ENCODE measurements at regions not wholly inside any gene's neighbourhood (a gene's known extent, or its start where the extent isn't known, plus 50 kb on each side); places are given as distances from the start of the nearest gene placed in this dataset.

DNA sequence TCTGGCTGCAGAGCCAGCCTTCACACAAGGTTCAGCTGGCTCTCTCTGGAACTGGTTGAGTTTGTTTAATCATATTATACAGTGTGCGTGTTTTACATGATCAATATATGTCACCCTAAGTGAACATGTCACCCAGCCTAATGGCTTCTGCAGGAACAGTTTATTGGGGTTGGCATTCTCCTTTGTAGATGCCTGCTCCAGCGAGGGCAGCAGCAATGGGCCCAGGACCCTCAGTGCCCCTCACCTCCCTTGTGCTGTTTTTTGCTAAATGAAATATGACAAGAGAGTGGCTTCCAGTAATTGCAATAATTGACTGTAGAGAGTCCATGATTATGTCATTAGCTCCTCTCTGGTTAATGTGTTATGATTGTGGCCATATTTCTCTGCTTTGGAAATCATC is 387.2 kb downstream of the TMEM114 start:
- Histone ChIP-seq H3K36me3 (ENCODE audit: control insufficient read depth in 2 of 2, extremely low read depth in 1 of 2, insufficient read depth in 2 of 2, low read length in 2 of 2) (no peaks in the 10 kb centered on the region), H3K4me1 (ENCODE audit: control insufficient read depth, extremely low read depth, insufficient read depth, low read length) (no peaks in the 10 kb centered on the region), H3K9me1 (ENCODE audit: control insufficient read depth, extremely low read depth, insufficient read depth, low read length) (no peaks in the 10 kb centered on the region), H2AFZ (ENCODE audit: control insufficient read depth, low read length) (no peak overlapping the region), H3K27me3 (ENCODE audit: control insufficient read depth, extremely low read depth, insufficient read depth, low read length) (no peaks in the 10 kb centered on the region), H4K20me1 (ENCODE audit: control insufficient read depth, extremely low read depth, insufficient read depth, low read length) (no peaks in the 10 kb centered on the region), H3K79me2 (ENCODE audit: control insufficient read depth, insufficient read depth, low read length) (no peaks in the 10 kb centered on the region), H3K9me3 (ENCODE audit: control insufficient read depth, low read depth, low read length) (no peaks in the 10 kb centered on the region), H3K9ac (ENCODE audit: control insufficient read depth, extremely low read depth, insufficient read depth, low read length) (no peak overlapping the region), H3K4me2 (ENCODE audit: control insufficient read depth, extremely low read depth, insufficient read depth, low read depth, low read length) (no peak overlapping the region), H3K27ac (ENCODE audit: control insufficient read depth, insufficient read depth, low read length) (no peak overlapping the region), H3K4me3 (ENCODE audit: control insufficient read depth in 2 of 3, extremely low read depth in 1 of 3, insufficient read depth in 2 of 3, low read depth in 1 of 3, low read length in 3 of 3) (no peak overlapping the region)
- TF ChIP-seq, protein P1, sequence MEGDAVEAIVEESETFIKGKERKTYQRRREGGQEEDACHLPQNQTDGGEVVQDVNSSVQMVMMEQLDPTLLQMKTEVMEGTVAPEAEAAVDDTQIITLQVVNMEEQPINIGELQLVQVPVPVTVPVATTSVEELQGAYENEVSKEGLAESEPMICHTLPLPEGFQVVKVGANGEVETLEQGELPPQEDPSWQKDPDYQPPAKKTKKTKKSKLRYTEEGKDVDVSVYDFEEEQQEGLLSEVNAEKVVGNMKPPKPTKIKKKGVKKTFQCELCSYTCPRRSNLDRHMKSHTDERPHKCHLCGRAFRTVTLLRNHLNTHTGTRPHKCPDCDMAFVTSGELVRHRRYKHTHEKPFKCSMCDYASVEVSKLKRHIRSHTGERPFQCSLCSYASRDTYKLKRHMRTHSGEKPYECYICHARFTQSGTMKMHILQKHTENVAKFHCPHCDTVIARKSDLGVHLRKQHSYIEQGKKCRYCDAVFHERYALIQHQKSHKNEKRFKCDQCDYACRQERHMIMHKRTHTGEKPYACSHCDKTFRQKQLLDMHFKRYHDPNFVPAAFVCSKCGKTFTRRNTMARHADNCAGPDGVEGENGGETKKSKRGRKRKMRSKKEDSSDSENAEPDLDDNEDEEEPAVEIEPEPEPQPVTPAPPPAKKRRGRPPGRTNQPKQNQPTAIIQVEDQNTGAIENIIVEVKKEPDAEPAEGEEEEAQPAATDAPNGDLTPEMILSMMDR (optimal IDR thresholded peaks at IDR 0.05 in 1 of 3, IDR thresholded peaks at IDR 0.05 in 1 of 3, conservative IDR thresholded peaks at IDR 0.05 in 1 of 3; ENCODE audit: extremely low read depth in 1 of 3, insufficient read depth in 2 of 3, low read length in 3 of 3) = no peak
- no peak for TF ChIP-seq EZH2 (IDR thresholded peaks at IDR 0.05; ENCODE audit: low read length)
- dilution Hi-C loops (cut with MboI; ENCODE audit: extremely low pct_ligation_motif_present, low sequenced_read_pairs) = no loop called here
- DNase-seq (ENCODE audit: low read depth, low spot score) (no peak), FAIRE-seq (no peak)

DNA sequence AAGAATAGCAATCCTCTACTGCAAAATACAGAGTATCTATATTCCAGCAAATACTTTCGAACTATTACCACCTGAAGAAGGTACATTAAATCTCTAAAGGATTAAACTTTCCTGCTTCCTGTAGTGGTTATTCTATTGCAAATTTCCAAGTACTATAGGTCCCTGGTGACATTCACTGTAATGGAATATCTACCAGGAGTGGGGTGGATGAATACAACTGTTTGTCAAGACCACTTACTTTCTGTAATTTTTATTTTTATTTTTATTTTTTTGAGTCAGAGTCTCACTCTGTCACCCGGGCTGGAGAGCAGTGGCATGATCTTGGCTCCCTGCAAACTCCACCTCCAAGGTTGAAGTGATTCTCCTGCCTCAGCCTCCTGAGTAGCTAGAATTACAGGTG is 389.5 kb downstream of the TMEM114 start:
- no peak for DNase-seq (ENCODE audit: low read depth, low spot score)

More for the DNA sequence above, 389.5 kb downstream of the TMEM114 start:
- H2AFZ ChIP-seq (ENCODE audit: control insufficient read depth, low read length) = no peak overlapping the region
- no peaks in the 10 kb centered on the region for H3K79me2 ChIP-seq (ENCODE audit: control insufficient read depth, insufficient read depth, low read length)
- H3K36me3 ChIP-seq (ENCODE audit: control insufficient read depth in 2 of 2, extremely low read depth in 1 of 2, insufficient read depth in 2 of 2, low read length in 2 of 2) = no peaks in the 10 kb centered on the region
- H3K9me3 ChIP-seq (ENCODE audit: control insufficient read depth, low read depth, low read length) = no peaks in the 10 kb centered on the region
- no peaks in the 10 kb centered on the region for H3K27me3 ChIP-seq (ENCODE audit: control insufficient read depth, extremely low read depth, insufficient read depth, low read length)
- H3K9me1 ChIP-seq (ENCODE audit: control insufficient read depth, extremely low read depth, insufficient read depth, low read length) = no peaks in the 10 kb centered on the region
- H3K4me1 ChIP-seq (ENCODE audit: control insufficient read depth, extremely low read depth, insufficient read depth, low read length) = no peaks in the 10 kb centered on the region
- no peak overlapping the region for H3K9ac ChIP-seq (ENCODE audit: control insufficient read depth, extremely low read depth, insufficient read depth, low read length)
- H3K27ac ChIP-seq (ENCODE audit: control insufficient read depth, insufficient read depth, low read length) = no peak overlapping the region
- dilution Hi-C loops (cut with MboI; ENCODE audit: extremely low pct_ligation_motif_present, low sequenced_read_pairs) = no loop called here
- H3K4me3 ChIP-seq (ENCODE audit: control insufficient read depth in 2 of 3, extremely low read depth in 1 of 3, insufficient read depth in 2 of 3, low read depth in 1 of 3, low read length in 3 of 3) = no peak overlapping the region
- TF ChIP-seq EZH2 (IDR thresholded peaks at IDR 0.05; ENCODE audit: low read length) = no peak
- TF ChIP-seq, protein P1 (optimal IDR thresholded peaks at IDR 0.05 in 1 of 3, IDR thresholded peaks at IDR 0.05 in 1 of 3, conservative IDR thresholded peaks at IDR 0.05 in 1 of 3; ENCODE audit: extremely low read depth in 1 of 3, insufficient read depth in 2 of 3, low read length in 3 of 3) = no peak
- FAIRE-seq = no peak
- no peaks in the 10 kb centered on the region for H4K20me1 ChIP-seq (ENCODE audit: control insufficient read depth, extremely low read depth, insufficient read depth, low read length)
- H3K4me2 ChIP-seq (ENCODE audit: control insufficient read depth, extremely low read depth, insufficient read depth, low read depth, low read length) = no peak overlapping the region
